ENCODE measurements at regions not wholly inside any gene's neighbourhood (a gene's known extent, or its start where the extent isn't known, plus 50 kb on each side); places are given as distances from the start of the nearest gene placed in this dataset.

- DNase-seq, result no peak
Measured at GRCh38 chr5:68408345-68408871, 192.9 kb downstream of the PIK3R1 start.

GRCh38 chr5:68409259-68409658 lies 193.7 kb downstream of the PIK3R1 start:
- DNase-seq, result peak; percentile 64

GRCh38 chr5:68411161-68411560 lies 195.6 kb downstream of the PIK3R1 start:
- DNase-seq, result no peak

- no peak for DNase-seq
Measured at GRCh38 chr5:68415177-68416085, 199.9 kb downstream of the PIK3R1 start.

- no peak for DNase-seq
Measured at GRCh38 chr5:68416714-68417113, 201.2 kb downstream of the PIK3R1 start.

GRCh38 chr5:68418201-68418600 lies 202.6 kb downstream of the PIK3R1 start:
- peak; percentile 64 for DNase-seq

- DNase-seq, result no peak
Measured at GRCh38 chr5:68418680-68419079, 203.1 kb downstream of the PIK3R1 start.

GRCh38 chr5:68419081-68419636 lies 203.6 kb downstream of the PIK3R1 start:
- no peak for DNase-seq

- DNase-seq, result peak; percentile 44
Measured at GRCh38 chr5:68419637-68420452, 204.3 kb downstream of the PIK3R1 start.

- no peak for DNase-seq
Measured at GRCh38 chr5:68420476-68421344, 205.2 kb downstream of the PIK3R1 start.

- DNase-seq, result no peak
Measured at GRCh38 chr5:68421485-68422220, 206.1 kb downstream of the PIK3R1 start.

GRCh38 chr5:68423154-68423811 lies 207.7 kb downstream of the PIK3R1 start:
- no peak for DNase-seq

- peak; percentile 63 for DNase-seq
Measured at GRCh38 chr5:68424799-68425537, 209.4 kb downstream of the PIK3R1 start.

GRCh38 chr5:68426586-68426985 lies 211.0 kb downstream of the PIK3R1 start:
- DNase-seq, result no peak

GRCh38 chr5:68428231-68428811 lies 212.8 kb downstream of the PIK3R1 start:
- no peak for DNase-seq

GRCh38 chr5:68429510-68429909 lies 214.0 kb downstream of the PIK3R1 start:
- no peak for DNase-seq

- no peak for DNase-seq
Measured at GRCh38 chr5:68430279-68430678, 214.7 kb downstream of the PIK3R1 start.

- DNase-seq, result no peak
Measured at GRCh38 chr5:68431186-68431585, 215.6 kb downstream of the PIK3R1 start.

- DNase-seq, result no peak
Measured at GRCh38 chr5:68431601-68432337, 216.2 kb downstream of the PIK3R1 start.
